ENCODE measurements at regions not wholly inside any gene's neighbourhood (a gene's known extent, or its start where the extent isn't known, plus 50 kb on each side); places are given as distances from the start of the nearest gene placed in this dataset.

DNA sequence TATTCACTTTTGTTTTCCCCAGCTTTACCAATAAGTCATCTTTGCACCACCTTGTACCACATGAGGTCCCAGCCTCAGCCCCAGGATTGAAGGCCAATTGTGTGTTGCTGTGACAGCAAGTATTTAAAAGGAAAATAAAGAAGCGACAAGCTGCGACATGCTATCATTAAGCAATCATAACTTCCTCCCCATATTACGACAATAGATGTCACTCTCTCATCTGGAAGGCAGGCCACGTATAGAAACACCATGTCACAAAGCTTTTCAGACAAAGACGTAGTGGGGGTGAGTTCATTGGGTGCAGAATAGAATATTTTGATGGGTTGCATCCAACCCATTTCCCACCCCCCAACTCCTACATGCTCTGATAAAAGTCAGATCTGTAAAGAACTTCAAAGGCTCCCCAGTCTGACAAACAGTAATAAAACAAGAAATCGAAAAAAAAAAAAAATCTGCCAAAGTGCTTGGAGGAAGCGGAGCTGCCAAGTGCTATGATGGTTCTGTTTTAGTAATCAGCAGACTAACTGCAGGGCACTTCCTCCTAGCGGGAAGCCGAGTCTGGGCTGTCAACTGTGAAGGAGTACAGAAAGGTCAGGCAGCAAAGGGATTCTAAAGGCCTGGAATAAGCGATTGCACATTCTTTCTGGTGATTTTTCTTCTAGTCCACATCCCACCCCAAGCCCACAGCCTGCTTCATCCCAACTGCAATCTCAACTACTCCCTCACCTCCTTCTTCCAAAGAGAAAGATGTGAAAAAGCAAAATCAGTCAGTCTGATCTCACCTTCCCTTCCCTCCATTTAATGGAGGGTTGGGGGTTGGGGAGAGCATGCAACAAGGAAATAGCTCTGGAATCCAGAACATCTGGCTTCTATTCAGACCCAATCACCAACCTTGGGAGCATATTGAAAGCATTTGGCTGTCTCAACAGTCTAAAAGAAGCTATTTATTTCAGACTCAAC lies 131.4 kb upstream of the UBASH3B start:
- Histone ChIP-seq H3K9ac (ENCODE audit: low read length) (no peak overlapping the region), H4K20me1 (ENCODE audit: insufficient read depth, low read length) (no peaks in the 10 kb centered on the region), H3K79me2 (ENCODE audit: low read length) (no peaks in the 10 kb centered on the region), H3K4me3 (ENCODE audit: low read length) (no peak overlapping the region), H3K36me3 (replicated peaks; ENCODE audit: insufficient read depth, low read length) (no peaks in the 10 kb centered on the region), H2AFZ (ENCODE audit: low read length) (no peak overlapping the region), H3F3A (ENCODE audit: insufficient read depth, low read length) (no peaks in the 10 kb centered on the region), H3K27me3 (replicated peaks; ENCODE audit: insufficient read depth, low read length) (no peaks in the 10 kb centered on the region), H3K9me2 (replicated peaks; ENCODE audit: insufficient read depth, low read length) (no peaks in the 10 kb centered on the region), H3K4me2 (ENCODE audit: low read depth, low read length) (no peak overlapping the region), H3K4me1 (ENCODE audit: low read length) (no peaks in the 10 kb centered on the region), H3K27ac (ENCODE audit: low read length) (no peak overlapping the region), H3K9me3 (replicated peaks; ENCODE audit: insufficient read depth, low read length) (no peaks in the 10 kb centered on the region)
- no peak for DNase-seq
- TF ChIP-seq CTCF (IDR thresholded peaks at IDR 0.05; ENCODE audit: low read length) = no peak
- TF ChIP-seq EZH2phosphoT487 (IDR thresholded peaks at IDR 0.05; ENCODE audit: low read length) = no peak

GRCh38 chr11:122521626-122522025 lies 133.9 kb upstream of the UBASH3B start:
- no peak for DNase-seq
- H4K20me1 ChIP-seq (ENCODE audit: insufficient read depth, low read length) = no peaks in the 10 kb centered on the region
- H3K9me2 ChIP-seq (replicated peaks; ENCODE audit: insufficient read depth, low read length) = no peaks in the 10 kb centered on the region
- TF ChIP-seq EZH2phosphoT487 (IDR thresholded peaks at IDR 0.05; ENCODE audit: low read length) (no peak), EZH2 (optimal IDR thresholded peaks at IDR 0.05; ENCODE audit: low read depth, low read length) (no peak), CTCF (IDR thresholded peaks at IDR 0.05; ENCODE audit: low read length) (no peak)
- H3K27ac ChIP-seq (ENCODE audit: low read length) = no peak overlapping the region
- H3K36me3 ChIP-seq (replicated peaks; ENCODE audit: insufficient read depth, low read length) = no peaks in the 10 kb centered on the region
- no peak overlapping the region for H3K4me2 ChIP-seq (ENCODE audit: low read depth, low read length)
- H3K79me2 ChIP-seq (ENCODE audit: low read length) = no peaks in the 10 kb centered on the region
- H3K9me3 ChIP-seq (replicated peaks; ENCODE audit: insufficient read depth, low read length) = no peaks in the 10 kb centered on the region
- no peaks in the 10 kb centered on the region for H3F3A ChIP-seq (ENCODE audit: insufficient read depth, low read length)
- H3K4me3 ChIP-seq (ENCODE audit: low read length) = no peak overlapping the region
- H3K27me3 ChIP-seq (replicated peaks; ENCODE audit: insufficient read depth, low read length) = no peaks in the 10 kb centered on the region
- no peak overlapping the region for H3K9ac ChIP-seq (ENCODE audit: low read length)
- no peaks in the 10 kb centered on the region for H3K4me1 ChIP-seq (ENCODE audit: low read length)
- no peak overlapping the region for H2AFZ ChIP-seq (ENCODE audit: low read length)

- Histone ChIP-seq H2AFZ (ENCODE audit: low read length) (no peak overlapping the region), H3K79me2 (ENCODE audit: low read length) (no peaks in the 10 kb centered on the region), H3K9ac (ENCODE audit: low read length) (no peak overlapping the region), H3K27me3 (replicated peaks; ENCODE audit: insufficient read depth, low read length) (no peaks in the 10 kb centered on the region), H3K4me1 (ENCODE audit: low read length) (no peaks in the 10 kb centered on the region), H3K4me3 (ENCODE audit: low read length) (no peak overlapping the region), H4K20me1 (ENCODE audit: insufficient read depth, low read length) (no peaks in the 10 kb centered on the region), H3K9me2 (replicated peaks; ENCODE audit: insufficient read depth, low read length) (no peaks in the 10 kb centered on the region), H3K9me3 (replicated peaks; ENCODE audit: insufficient read depth, low read length) (no peaks in the 10 kb centered on the region), H3K4me2 (ENCODE audit: low read depth, low read length) (no peak overlapping the region), H3K27ac (ENCODE audit: low read length) (no peak overlapping the region), H3F3A (ENCODE audit: insufficient read depth, low read length) (no peaks in the 10 kb centered on the region), H3K36me3 (replicated peaks; ENCODE audit: insufficient read depth, low read length) (no peaks in the 10 kb centered on the region)
- no peak for DNase-seq
- TF ChIP-seq EZH2phosphoT487 (IDR thresholded peaks at IDR 0.05; ENCODE audit: low read length) (no peak), CTCF (IDR thresholded peaks at IDR 0.05; ENCODE audit: low read length) (no peak), EZH2 (optimal IDR thresholded peaks at IDR 0.05; ENCODE audit: low read depth, low read length) (no peak)
Observed at GRCh38 chr11:122517403-122518379, 137.8 kb upstream of the UBASH3B start.
